HG03097 (cell line): ENCODE measurements at regions not wholly inside any gene's neighbourhood (a gene's known extent, or its start where the extent isn't known, plus 50 kb on each side); places are given as distances from the start of the nearest gene placed in this dataset.
"Not testable (repeated sequence)": the region's sequence is repeated elsewhere in the genome, so short reads cannot be mapped to it uniquely, and the experiment has no call there.

Experiments used
- ATAC-seq: cut with Tn5 transposase; IDR thresholded peaks from one replicate; pipeline ENCODE4 v1.9.1; 2021; ENCODE audit not compliant: unreplicated experiment, low FRiP score

GRCh38 chr11:22006901-22007300 lies 186.0 kb upstream of the ANO5 start:
- ATAC-seq, result no peak

- no peak for ATAC-seq
These were observed 161.1 kb upstream of the ANO5 start for GRCh38 chr11:22031791-22032190.

GRCh38 chr11:22037505-22037904 lies 155.4 kb upstream of the ANO5 start:
- ATAC-seq, result no peak

GRCh38 chr11:22041039-22041438 lies 151.8 kb upstream of the ANO5 start:
- ATAC-seq, result no peak

GRCh38 chr11:22042081-22042480 lies 150.8 kb upstream of the ANO5 start:
- no peak for ATAC-seq

GRCh38 chr11:22044126-22044525 lies 148.8 kb upstream of the ANO5 start:
- no peak for ATAC-seq

- ATAC-seq, result no peak
These were observed 143.6 kb upstream of the ANO5 start for GRCh38 chr11:22049276-22049675.

- no peak for ATAC-seq
These were observed 127.4 kb upstream of the ANO5 start for GRCh38 chr11:22065472-22065871.

GRCh38 chr11:22069844-22070243 lies 123.0 kb upstream of the ANO5 start:
- no peak for ATAC-seq

GRCh38 chr11:22076271-22076930 lies 116.5 kb upstream of the ANO5 start:
- no peak for ATAC-seq

GRCh38 chr11:22078063-22078462 lies 114.8 kb upstream of the ANO5 start:
- ATAC-seq, result no peak

GRCh38 chr11:22079133-22079872 lies 113.6 kb upstream of the ANO5 start:
- ATAC-seq, result no peak

GRCh38 chr11:22082178-22082577 lies 110.7 kb upstream of the ANO5 start:
- no peak for ATAC-seq

- ATAC-seq, result no peak
These were observed 110.1 kb upstream of the ANO5 start for GRCh38 chr11:22082788-22083187.

GRCh38 chr11:22084056-22084455 lies 108.8 kb upstream of the ANO5 start:
- no peak for ATAC-seq

- ATAC-seq, result no peak
These were observed 108.3 kb upstream of the ANO5 start for GRCh38 chr11:22084564-22084963.

GRCh38 chr11:22089609-22090008 lies 103.3 kb upstream of the ANO5 start:
- ATAC-seq, result no peak

GRCh38 chr11:22106566-22106965 lies 86.3 kb upstream of the ANO5 start:
- no peak for ATAC-seq

GRCh38 chr11:22115470-22116029 lies 77.3 kb upstream of the ANO5 start:
- no peak for ATAC-seq

GRCh38 chr11:22127981-22128380 lies 64.9 kb upstream of the ANO5 start:
- not testable (repeated sequence) for ATAC-seq

GRCh38 chr11:22130462-22131053 lies 62.3 kb upstream of the ANO5 start:
- ATAC-seq, result no peak

GRCh38 chr11:22133776-22134175 lies 59.1 kb upstream of the ANO5 start:
- ATAC-seq, result no peak
